ENCODE measurements at regions not wholly inside any gene's neighbourhood (a gene's known extent, or its start where the extent isn't known, plus 50 kb on each side); places are given as distances from the start of the nearest gene placed in this dataset.

GRCh38 chr10:6348096-6348874 lies 145.6 kb downstream of the PFKFB3 start:
- H3K27ac ChIP-seq (ENCODE audit: low read depth in 1 of 2, low read length in 1 of 2): peak overlapping the region in 1 of 2 donors; percentile 37
- ATAC-seq (ENCODE audit: insufficient read depth, low FRiP score) (peak; percentile 41), DNase-seq (peak in 2 of 3 donors; percentile 34 to 36)
- no peak overlapping the region for H3K4me3 ChIP-seq
- no peak overlapping the region for H3K9ac ChIP-seq (ENCODE audit: insufficient read depth in 1 of 2, low read length in 2 of 2)
- 17 to 28% methylated on average over 16 of the region's 16 CpGs for WGBS, 2 donors
- no peaks in the 10 kb centered on the region for H3K36me3 ChIP-seq (ENCODE audit: control insufficient read depth in 4 of 4, insufficient read depth in 4 of 4, low read length in 4 of 4)
- no peaks in the 10 kb centered on the region for H3K9me3 ChIP-seq (ENCODE audit: control insufficient read depth in 4 of 4, insufficient read depth in 3 of 4, low read length in 3 of 4)
- TF ChIP-seq, protein P1, sequence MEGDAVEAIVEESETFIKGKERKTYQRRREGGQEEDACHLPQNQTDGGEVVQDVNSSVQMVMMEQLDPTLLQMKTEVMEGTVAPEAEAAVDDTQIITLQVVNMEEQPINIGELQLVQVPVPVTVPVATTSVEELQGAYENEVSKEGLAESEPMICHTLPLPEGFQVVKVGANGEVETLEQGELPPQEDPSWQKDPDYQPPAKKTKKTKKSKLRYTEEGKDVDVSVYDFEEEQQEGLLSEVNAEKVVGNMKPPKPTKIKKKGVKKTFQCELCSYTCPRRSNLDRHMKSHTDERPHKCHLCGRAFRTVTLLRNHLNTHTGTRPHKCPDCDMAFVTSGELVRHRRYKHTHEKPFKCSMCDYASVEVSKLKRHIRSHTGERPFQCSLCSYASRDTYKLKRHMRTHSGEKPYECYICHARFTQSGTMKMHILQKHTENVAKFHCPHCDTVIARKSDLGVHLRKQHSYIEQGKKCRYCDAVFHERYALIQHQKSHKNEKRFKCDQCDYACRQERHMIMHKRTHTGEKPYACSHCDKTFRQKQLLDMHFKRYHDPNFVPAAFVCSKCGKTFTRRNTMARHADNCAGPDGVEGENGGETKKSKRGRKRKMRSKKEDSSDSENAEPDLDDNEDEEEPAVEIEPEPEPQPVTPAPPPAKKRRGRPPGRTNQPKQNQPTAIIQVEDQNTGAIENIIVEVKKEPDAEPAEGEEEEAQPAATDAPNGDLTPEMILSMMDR (IDR thresholded peaks at IDR 0.05; ENCODE audit: control extremely low read depth, extremely low read depth): no peak
- H3K4me1 ChIP-seq (ENCODE audit: control insufficient read depth in 5 of 5, insufficient read depth in 5 of 5, low read length in 5 of 5): peaks cover 0 to 12% (median 2%) of the 10 kb centered on the region in 5 donors
- H3K27me3 ChIP-seq (ENCODE audit: control insufficient read depth in 3 of 3, insufficient read depth in 3 of 3, low read length in 2 of 3): no peaks in the 10 kb centered on the region

DNA sequence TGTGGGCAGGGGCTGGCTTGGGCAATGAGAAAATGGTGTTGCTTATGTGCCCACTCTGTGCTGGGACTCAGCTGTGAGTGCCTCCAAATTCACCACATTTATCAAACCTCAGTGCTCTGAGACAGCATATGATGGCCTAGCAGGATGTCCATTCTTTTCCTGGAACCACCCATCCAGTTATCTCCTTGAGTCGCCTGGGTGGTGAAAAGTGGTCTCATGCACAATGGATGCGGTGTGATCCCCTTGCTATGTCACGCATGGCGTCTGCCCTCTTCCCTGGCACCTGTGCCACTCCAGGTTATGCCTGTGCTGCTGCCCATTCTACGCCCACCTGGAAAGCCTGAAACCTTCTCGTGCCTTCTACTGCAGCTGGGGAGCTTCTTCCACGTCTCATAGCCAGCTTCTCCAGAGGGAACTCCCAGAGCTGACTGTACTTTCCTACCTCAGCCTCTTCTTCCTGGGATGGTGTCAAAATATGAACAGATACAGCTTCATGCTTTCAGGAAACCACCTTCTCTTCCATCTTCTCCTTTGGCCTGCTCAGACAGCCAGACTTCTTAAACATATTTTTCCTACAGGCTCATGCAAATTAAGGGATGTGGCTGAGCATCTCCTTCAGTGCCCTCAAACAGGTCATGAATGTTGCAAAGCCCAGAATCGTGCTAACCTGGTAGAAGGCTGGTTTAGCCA lies 147.3 kb downstream of the PFKFB3 start:
- ATAC-seq (ENCODE audit: insufficient read depth, low FRiP score) (no peak), DNase-seq (no peak)
- Histone ChIP-seq H3K4me1 (ENCODE audit: control insufficient read depth in 5 of 5, insufficient read depth in 5 of 5, low read length in 5 of 5) (peaks cover 0 to 12% (median 2%) of the 10 kb centered on the region in 5 donors), H3K4me3 (no peak overlapping the region), H3K9ac (ENCODE audit: insufficient read depth in 1 of 2, low read length in 2 of 2) (no peak overlapping the region), H3K27ac (ENCODE audit: low read depth in 1 of 2, low read length in 1 of 2) (no peak overlapping the region), H3K36me3 (ENCODE audit: control insufficient read depth in 4 of 4, insufficient read depth in 4 of 4, low read length in 4 of 4) (no peaks in the 10 kb centered on the region), H3K9me3 (ENCODE audit: control insufficient read depth in 4 of 4, insufficient read depth in 3 of 4, low read length in 3 of 4) (no peaks in the 10 kb centered on the region), H3K27me3 (ENCODE audit: control insufficient read depth in 3 of 3, insufficient read depth in 3 of 3, low read length in 2 of 3) (no peaks in the 10 kb centered on the region)
- WGBS, 2 donors: 96 to 97% methylated on average over 8 of the region's 8 CpGs
- TF ChIP-seq, protein P1 (IDR thresholded peaks at IDR 0.05; ENCODE audit: control extremely low read depth, extremely low read depth): no peak

- Histone ChIP-seq H3K4me1 (ENCODE audit: control insufficient read depth in 5 of 5, insufficient read depth in 5 of 5, low read length in 5 of 5) (peaks cover 0 to 12% (median 2%) of the 10 kb centered on the region in 5 donors), H3K9ac (ENCODE audit: insufficient read depth in 1 of 2, low read length in 2 of 2) (no peak overlapping the region), H3K4me3 (no peak overlapping the region), H3K36me3 (ENCODE audit: control insufficient read depth in 4 of 4, insufficient read depth in 4 of 4, low read length in 4 of 4) (no peaks in the 10 kb centered on the region), H3K27me3 (ENCODE audit: control insufficient read depth in 3 of 3, insufficient read depth in 3 of 3, low read length in 2 of 3) (no peaks in the 10 kb centered on the region), H3K27ac (ENCODE audit: low read depth in 1 of 2, low read length in 1 of 2) (no peak overlapping the region), H3K9me3 (ENCODE audit: control insufficient read depth in 4 of 4, insufficient read depth in 3 of 4, low read length in 3 of 4) (no peaks in the 10 kb centered on the region)
- ATAC-seq (ENCODE audit: insufficient read depth, low FRiP score) (no peak), DNase-seq (no peak)
- TF ChIP-seq, protein P1 (IDR thresholded peaks at IDR 0.05; ENCODE audit: control extremely low read depth, extremely low read depth): no peak
- WGBS, 2 donors: 95 to 96% methylated on average over 3 of the region's 3 CpGs
Observed at GRCh38 chr10:6350609-6351008, 147.9 kb downstream of the PFKFB3 start.

Data from lung (tissue), 11 donors.